Suprapubic skin (tissue), 4 donors: ENCODE measurements at regions not wholly inside any gene's neighbourhood (a gene's known extent, or its start where the extent isn't known, plus 50 kb on each side); places are given as distances from the start of the nearest gene placed in this dataset.
"Not testable (repeated sequence)": the region's sequence is repeated elsewhere in the genome, so short reads cannot be mapped to it uniquely, and the experiment has no call there.

Source experiments
- DNase-seq, 2 donors: peaks; one replicate each; pipeline ENCODE4 v3.0.0-alpha.2; 2019; ENCODE audit warnings: low spot score in 2 of 2
- H3K27ac ChIP-seq: fragments of 200-600 bp; sonication (generic); one replicate; pipeline ENCODE4 v1.5.1; 2019
- H3K27me3 ChIP-seq: fragments of 200-600 bp; sonication (generic); one replicate; pipeline ENCODE4 v1.5.1; 2019
- H3K36me3 ChIP-seq: fragments of 200-600 bp; sonication (generic); one replicate; pipeline ENCODE4 v1.5.1; 2019
- H3K4me1 ChIP-seq: fragments of 200-600 bp; sonication (generic); one replicate; pipeline ENCODE4 v1.5.1; 2019
- H3K4me3 ChIP-seq: fragments of 200-600 bp; sonication (generic); one replicate; pipeline ENCODE4 v1.5.1; 2019; ENCODE audit warnings: mild to moderate bottlenecking
- H3K9me3 ChIP-seq: fragments of 200-600 bp; sonication (generic); one replicate; pipeline ENCODE4 v1.5.1; 2019
- CTCF ChIP-seq, 2 donors: fragments of 200-600 bp in 1 of 2; fragments of 450-650 bp in 1 of 2; sonication (generic) in 1 of 2; IDR thresholded peaks; one replicate each; pipeline ENCODE4 v1.5.1; 2016 to 2019; ENCODE audit warnings: antibody characterized with exemption in 2 of 2, mild to moderate bottlenecking in 1 of 2, moderate library complexity in 1 of 2
- EP300 ChIP-seq: sonication (generic); formaldehyde crosslinking; IDR thresholded peaks from one replicate; pipeline ENCODE4 v1.6.1; 2017; ENCODE audit warnings: antibody characterized with exemption
- POLR2A ChIP-seq, 2 donors: fragments of 450-650 bp; IDR thresholded peaks; one replicate each; pipeline ENCODE4 v1.6.1; 2017; ENCODE audit warnings: antibody characterized with exemption in 2 of 2, mild to moderate bottlenecking in 2 of 2, moderate library complexity in 2 of 2
- POLR2AphosphoS5 ChIP-seq, 3 donors: sonication (generic); formaldehyde crosslinking; IDR thresholded peaks; one replicate each; pipeline ENCODE4 v1.6.1; 2017; ENCODE audit warnings: antibody characterized with exemption in 3 of 3
- WGBS: methylation state at CpG from one replicate; pipeline ENCODE4 v1.1.5; 2018; 5-methylcytosine and 5-hydroxymethylcytosine counted together

- DNase-seq: no peak
- Histone ChIP-seq H3K4me1 (no peaks in the 10 kb centered on the region), H3K9me3 (no peaks in the 10 kb centered on the region), H3K4me3 (no peak overlapping the region), H3K27me3 (no peaks in the 10 kb centered on the region), H3K27ac (no peak overlapping the region), H3K36me3 (no peaks in the 10 kb centered on the region)
- TF ChIP-seq CTCF (IDR thresholded peaks at IDR 0.05) (no peak), POLR2AphosphoS5 (IDR thresholded peaks at IDR 0.05) (no peak), POLR2A (IDR thresholded peaks at IDR 0.05) (no peak), EP300 (no peak)
- WGBS: 90% methylated on average over 1 of the region's 1 CpG
Observed at GRCh38 chr11:87602776-87603175, 565.0 kb downstream of the TMEM135 start.

GRCh38 chr11:87600938-87601337 lies 563.2 kb downstream of the TMEM135 start:
- Histone ChIP-seq H3K27ac (no peak overlapping the region), H3K4me1 (no peaks in the 10 kb centered on the region), H3K9me3 (no peaks in the 10 kb centered on the region), H3K27me3 (no peaks in the 10 kb centered on the region), H3K36me3 (no peaks in the 10 kb centered on the region), H3K4me3 (no peak overlapping the region)
- no peak for TF ChIP-seq POLR2AphosphoS5 (IDR thresholded peaks at IDR 0.05)
- TF ChIP-seq CTCF (IDR thresholded peaks at IDR 0.05): no peak
- no peak for TF ChIP-seq EP300
- TF ChIP-seq POLR2A (IDR thresholded peaks at IDR 0.05): no peak
- 44% methylated on average over 4 of the region's 4 CpGs for WGBS
- no peak for DNase-seq

- H3K4me1 ChIP-seq: no peaks in the 10 kb centered on the region
- no peaks in the 10 kb centered on the region for H3K9me3 ChIP-seq
- H3K36me3 ChIP-seq: no peaks in the 10 kb centered on the region
- no peak overlapping the region for H3K4me3 ChIP-seq
- H3K27ac ChIP-seq: no peak overlapping the region
- DNase-seq: no peak
- TF ChIP-seq CTCF (IDR thresholded peaks at IDR 0.05) (no peak), POLR2AphosphoS5 (IDR thresholded peaks at IDR 0.05) (no peak), EP300 (no peak), POLR2A (IDR thresholded peaks at IDR 0.05) (no peak)
- no peaks in the 10 kb centered on the region for H3K27me3 ChIP-seq
Observed at GRCh38 chr11:87597725-87598124, 560.0 kb downstream of the TMEM135 start.

- Histone ChIP-seq H3K4me3 (no peak overlapping the region), H3K36me3 (no peaks in the 10 kb centered on the region), H3K27ac (no peak overlapping the region), H3K4me1 (no peaks in the 10 kb centered on the region), H3K9me3 (peaks cover 5% of the 10 kb centered on the region), H3K27me3 (no peaks in the 10 kb centered on the region)
- TF ChIP-seq CTCF (IDR thresholded peaks at IDR 0.05) (no peak), POLR2A (IDR thresholded peaks at IDR 0.05) (no peak), EP300 (no peak), POLR2AphosphoS5 (IDR thresholded peaks at IDR 0.05) (no peak)
- WGBS: 82% methylated on average over 5 of the region's 5 CpGs
- DNase-seq: no peak
Observed at GRCh38 chr11:87596176-87596575, 558.4 kb downstream of the TMEM135 start.

- Histone ChIP-seq H3K4me1 (no peaks in the 10 kb centered on the region), H3K27ac (no peak overlapping the region), H3K36me3 (no peaks in the 10 kb centered on the region), H3K27me3 (no peaks in the 10 kb centered on the region), H3K4me3 (no peak overlapping the region), H3K9me3 (peaks cover 7% of the 10 kb centered on the region)
- TF ChIP-seq CTCF (IDR thresholded peaks at IDR 0.05) (no peak), EP300 (no peak), POLR2A (IDR thresholded peaks at IDR 0.05) (no peak), POLR2AphosphoS5 (IDR thresholded peaks at IDR 0.05) (no peak)
- no CpG with 5 or more reads among the region's 3 CpGs for WGBS
- no peak for DNase-seq
Observed at GRCh38 chr11:87589082-87589481, 551.3 kb downstream of the TMEM135 start.

- H3K9me3 ChIP-seq, H3K27ac ChIP-seq, H3K27me3 ChIP-seq, H3K4me3 ChIP-seq, H3K36me3 ChIP-seq, DNase-seq, H3K4me1 ChIP-seq: not testable (repeated sequence)
- 27% methylated on average over 1 of the region's 1 CpG for WGBS
Observed at GRCh38 chr11:87585613-87586012, 547.9 kb downstream of the TMEM135 start.
